ENCODE measurements at regions not wholly inside any gene's neighbourhood (a gene's known extent, or its start where the extent isn't known, plus 50 kb on each side); places are given as distances from the start of the nearest gene placed in this dataset.

DNA sequence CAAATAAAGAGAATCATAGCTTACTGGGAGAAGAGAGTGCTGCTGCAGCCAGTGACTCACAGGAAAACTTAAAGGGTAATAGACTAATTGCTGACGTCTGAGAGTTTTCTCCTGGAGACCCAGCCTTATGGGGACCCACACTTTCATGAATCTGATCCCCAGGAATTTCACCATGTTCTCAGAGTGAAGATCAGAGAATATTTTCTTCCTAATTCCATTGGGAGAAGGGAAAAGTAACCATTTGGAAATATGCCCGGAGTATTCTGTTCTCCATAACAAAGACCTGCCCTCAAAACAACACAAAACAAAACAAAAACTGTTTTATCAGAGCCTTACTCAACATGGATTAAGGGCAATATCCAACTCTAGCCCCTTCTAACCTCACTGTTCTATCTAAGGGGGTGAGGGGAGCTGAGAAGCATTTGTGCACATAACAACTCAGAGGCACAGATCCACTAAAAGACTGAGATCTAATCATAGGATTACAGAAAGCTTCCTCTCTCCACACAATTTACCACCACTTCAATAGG, 168.2 kb upstream of the SSTR4 start:
- TF ChIP-seq SPI1 (IDR thresholded peaks at IDR 0.05; ENCODE audit: low read depth, low read length) (no peak), POLR2AphosphoS5 (IDR thresholded peaks at IDR 0.05; ENCODE audit: low read depth, low read length) (no peak), POLR2A (IDR thresholded peaks at IDR 0.05; ENCODE audit: low read depth, low read length) (no peak)
